ENCODE measurements at regions not wholly inside any gene's neighbourhood (a gene's known extent, or its start where the extent isn't known, plus 50 kb on each side); places are given as distances from the start of the nearest gene placed in this dataset.

GRCh38 chr1:72734415-72734814 lies 452.1 kb upstream of the NEGR1 start:
- Histone ChIP-seq H3K27me3 (ENCODE audit: control insufficient read depth in 2 of 2, insufficient read depth in 2 of 2, low read length in 2 of 2) (no peaks in the 10 kb centered on the region), H3K9me1 (replicated peaks; ENCODE audit: control insufficient read depth, extremely low read depth, insufficient read depth, low read length) (no peaks in the 10 kb centered on the region), H3K4me2 (ENCODE audit: insufficient read depth, low read length) (no peak overlapping the region), H2AFZ (ENCODE audit: low read depth, low read length) (no peak overlapping the region), H3K27ac (ENCODE audit: insufficient read depth, low read depth, low read length) (no peak overlapping the region), H3K9me3 (replicated peaks; ENCODE audit: control insufficient read depth, insufficient read depth, low read length) (no peaks in the 10 kb centered on the region), H3K9ac (replicated peaks; ENCODE audit: extremely low read depth, insufficient read depth, low read length) (no peak overlapping the region), H3K4me3 (replicated peaks in 1 of 3; ENCODE audit: insufficient read depth in 1 of 3, low read depth in 1 of 3, low read length in 3 of 3) (no peak overlapping the region), H3K79me2 (ENCODE audit: control insufficient read depth, insufficient read depth, low read length) (no peaks in the 10 kb centered on the region), H3K4me1 (ENCODE audit: control insufficient read depth, extremely low read depth, insufficient read depth, low read length) (no peaks in the 10 kb centered on the region), H3K36me3 (ENCODE audit: control insufficient read depth in 2 of 2, extremely low read depth in 1 of 2, insufficient read depth in 2 of 2, low read length in 2 of 2) (no peaks in the 10 kb centered on the region), H4K20me1 (replicated peaks; ENCODE audit: control insufficient read depth, extremely low read depth, insufficient read depth, low read length) (no peaks in the 10 kb centered on the region)
- dilution Hi-C loops (cut with MboI; ENCODE audit: extremely low pct_ligation_motif_present, low sequenced_read_pairs): no loop called here
- TF ChIP-seq CTCF (IDR thresholded peaks at IDR 0.05; ENCODE audit: extremely low read depth in 1 of 2, insufficient read depth in 1 of 2, low read depth in 1 of 2, low read length in 2 of 2): no peak
- TF ChIP-seq MAX (IDR thresholded peaks at IDR 0.05; ENCODE audit: insufficient read depth, insufficient read length): no peak
- TF ChIP-seq POLR2A (IDR thresholded peaks at IDR 0.05; ENCODE audit: low read depth, low read length): no peak
- no peak for TF ChIP-seq POLR2AphosphoS5 (IDR thresholded peaks at IDR 0.05; ENCODE audit: insufficient read depth, low read depth, low read length)
- no peak for TF ChIP-seq FOS (IDR thresholded peaks at IDR 0.05; ENCODE audit: borderline replicate concordance, insufficient read depth, low read length)
- no peak for TF ChIP-seq MYC (IDR thresholded peaks at IDR 0.05; ENCODE audit: low read depth, low read length)
- no peak for TF ChIP-seq GATA2 (IDR thresholded peaks at IDR 0.05; ENCODE audit: insufficient read depth, insufficient read length, low read depth, low read length)
- no peak for TF ChIP-seq EZH2 (IDR thresholded peaks at IDR 0.05; ENCODE audit: borderline replicate concordance, low read depth, low read length, severe bottlenecking)
- no peak for TF ChIP-seq JUN (IDR thresholded peaks at IDR 0.05; ENCODE audit: borderline replicate concordance, insufficient read depth, insufficient read length, low read depth)
- no TSS peak for BruUV-seq (replicated peaks)
- FAIRE-seq: no peak
- intact Hi-C loops (cut with micrococcal nuclease): no loop called here
- ChIA-PET CTCF (interaction anchor here (0.7 to 1.5 kb wide), 4 partner anchors 12 to 696 kb away, joined by 3 read pairs; no protein-coding TSS in a partner anchor), POLR2A (no interaction called here)
- DNase-seq (ENCODE audit: low read depth, low spot score): no peak

All from endothelial cell of umbilical vein (primary cell).